Heart left ventricle (tissue), 13 donors: ENCODE measurements at regions not wholly inside any gene's neighbourhood (a gene's known extent, or its start where the extent isn't known, plus 50 kb on each side); places are given as distances from the start of the nearest gene placed in this dataset.

ENCODE experiments used
- POLR2A ChIP-seq, 2 donors: fragments of 450-650 bp; IDR thresholded peaks; one replicate each; pipeline ENCODE4 v1.6.1; 2017; ENCODE audit warnings: antibody characterized with exemption in 2 of 2, mild to moderate bottlenecking in 2 of 2, moderate library complexity in 2 of 2
- TF ChIP-seq, protein P1 (sequence below), 12 donors: fragments of 200-600 bp; sonication (generic) in 4 of 12; IDR thresholded peaks; one replicate each; pipeline versions ENCODE4 v1.5.0 to v1.8.0; 2018 to 2022; ENCODE audit warnings: antibody characterized with exemption in 12 of 12, mild to moderate bottlenecking in 5 of 12
- donor health status: ischemic (EF 13 %, LVEDD 7.1; RV severe dilation, severe dysfunction).
- donor health status: DM: no; HTN: yes; CAD: no.
- donor health status: DM: no; HTN: no; CAD: no.
- donor health status: ischemic (EF 25% LVEDD 6.9; RV normal size, moderate dysfunction).
- donor health status: ischemic (EF 25% LVEDD 5.7; RV mildly dilated, moderate dysfunction).
- donor health status: ischemic (EF 35%, LVEDD 5.7; RV mildly dilated, moderate dysfunction).
- donor health status: nonischemic (EF 11% LVEDD 7.7; RV severe dilation, severe dysfunction).
- donor health status: DM: yes; HTN: yes; CAD: no.
- donor health status: PGD.
- donor health status: ischemic (EF 29% LVEDD 5.4; RV normal size, mild dysfunction).
- donor health status: nonischemic (EF 23%, LVEDD 6.1; RV moderate dilation, normal function).

DNA sequence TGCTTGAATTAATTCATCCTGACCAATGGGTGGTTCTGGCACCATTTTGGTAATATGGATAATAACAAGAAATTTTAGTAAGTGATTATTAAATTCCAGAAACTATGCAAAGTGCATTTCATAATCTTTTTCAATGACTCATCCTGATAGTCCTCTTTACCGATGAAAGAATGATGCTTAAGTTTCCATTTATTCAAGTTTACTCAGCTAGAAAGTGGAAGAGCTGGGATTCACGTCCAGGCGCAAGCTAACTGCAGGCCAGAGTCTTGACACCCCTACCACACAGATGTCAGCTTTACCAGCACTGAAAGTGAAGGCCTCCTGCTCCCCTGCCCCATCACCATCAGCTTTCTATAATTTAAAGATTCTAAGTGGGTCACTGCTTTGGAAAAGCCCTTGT lies 493.5 kb upstream of the WWC1 start:
- TF ChIP-seq POLR2A (IDR thresholded peaks at IDR 0.05), result no peak
- TF ChIP-seq, protein P1, sequence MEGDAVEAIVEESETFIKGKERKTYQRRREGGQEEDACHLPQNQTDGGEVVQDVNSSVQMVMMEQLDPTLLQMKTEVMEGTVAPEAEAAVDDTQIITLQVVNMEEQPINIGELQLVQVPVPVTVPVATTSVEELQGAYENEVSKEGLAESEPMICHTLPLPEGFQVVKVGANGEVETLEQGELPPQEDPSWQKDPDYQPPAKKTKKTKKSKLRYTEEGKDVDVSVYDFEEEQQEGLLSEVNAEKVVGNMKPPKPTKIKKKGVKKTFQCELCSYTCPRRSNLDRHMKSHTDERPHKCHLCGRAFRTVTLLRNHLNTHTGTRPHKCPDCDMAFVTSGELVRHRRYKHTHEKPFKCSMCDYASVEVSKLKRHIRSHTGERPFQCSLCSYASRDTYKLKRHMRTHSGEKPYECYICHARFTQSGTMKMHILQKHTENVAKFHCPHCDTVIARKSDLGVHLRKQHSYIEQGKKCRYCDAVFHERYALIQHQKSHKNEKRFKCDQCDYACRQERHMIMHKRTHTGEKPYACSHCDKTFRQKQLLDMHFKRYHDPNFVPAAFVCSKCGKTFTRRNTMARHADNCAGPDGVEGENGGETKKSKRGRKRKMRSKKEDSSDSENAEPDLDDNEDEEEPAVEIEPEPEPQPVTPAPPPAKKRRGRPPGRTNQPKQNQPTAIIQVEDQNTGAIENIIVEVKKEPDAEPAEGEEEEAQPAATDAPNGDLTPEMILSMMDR (IDR thresholded peaks at IDR 0.05), result no peak
